NK-92 treated with Interleukin-12 subunit alpha and Interleukin-12 subunit beta, amount 100 ng/mL, for 24 hours (cell line): ENCODE measurements at regions not wholly inside any gene's neighbourhood (a gene's known extent, or its start where the extent isn't known, plus 50 kb on each side); places are given as distances from the start of the nearest gene placed in this dataset.
"Not testable (repeated sequence)": the region's sequence is repeated elsewhere in the genome, so short reads cannot be mapped to it uniquely, and the experiment has no call there.

ENCODE experiments used
- DNase-seq: peaks from one replicate; lab custom pipeline; 2025; lab: John Stamatoyannopoulos, UW

DNA sequence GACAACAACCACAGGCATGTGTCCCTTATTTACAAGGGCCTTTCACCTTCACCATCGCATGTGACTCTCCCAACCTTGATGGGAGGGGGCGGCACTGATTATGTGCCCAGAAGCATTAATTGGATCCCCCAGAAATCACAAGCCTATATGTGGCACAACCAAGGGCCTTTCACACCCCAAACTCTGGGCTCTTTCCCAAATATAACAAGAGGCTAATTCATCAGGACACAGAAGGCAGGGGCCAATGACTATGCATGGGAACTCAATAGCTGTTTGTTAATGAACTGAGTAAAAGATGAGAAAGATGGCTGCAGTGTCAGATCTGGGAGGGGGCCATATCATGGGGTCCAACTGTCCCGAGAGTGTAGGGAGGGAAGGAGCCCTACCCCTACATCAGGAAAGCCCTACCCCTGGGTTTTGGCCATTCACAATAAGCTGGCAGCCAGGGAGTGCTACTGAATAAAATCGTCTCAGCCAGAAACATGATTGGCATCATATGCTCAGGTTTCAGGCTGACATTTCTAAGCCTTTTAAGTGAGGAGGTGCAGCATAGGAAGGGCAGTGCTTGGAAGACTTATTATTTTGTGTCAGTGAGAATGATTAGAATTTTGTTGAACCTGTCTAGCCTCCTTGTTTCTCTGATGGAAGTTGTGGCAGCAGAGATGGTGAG lies 814.4 kb upstream of the AMELY start:
- no peak for DNase-seq

DNA sequence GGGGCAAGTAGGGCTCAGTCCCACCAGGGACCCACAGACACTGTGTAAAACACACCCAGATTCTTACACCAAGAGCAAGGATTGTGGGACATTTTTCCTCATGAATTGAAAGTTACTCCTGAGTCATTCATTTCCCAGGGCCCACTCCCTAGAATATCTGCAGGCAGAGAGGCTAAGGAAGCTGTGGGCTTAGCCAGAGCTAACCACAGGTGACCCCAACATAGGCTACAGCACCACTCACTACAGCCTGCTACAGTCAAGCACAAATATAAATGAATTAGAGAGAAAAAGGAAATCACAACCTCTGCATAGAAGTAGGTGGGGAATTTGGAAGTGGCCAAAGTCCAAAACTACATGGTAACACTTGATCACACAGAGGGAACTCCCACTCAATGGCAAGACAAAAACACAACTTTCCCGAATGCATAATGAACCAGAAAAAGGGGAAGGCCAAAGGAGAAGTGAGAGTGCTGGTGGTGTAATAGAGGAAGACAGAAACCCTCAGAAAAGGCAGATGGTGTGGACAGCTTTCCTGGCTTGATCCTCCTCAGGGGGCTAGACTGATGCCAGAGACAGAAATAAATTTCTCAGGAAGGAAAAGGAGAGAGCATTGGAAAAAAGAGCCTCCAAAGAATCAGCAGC lies 812.6 kb upstream of the AMELY start:
- no peak for DNase-seq

- no peak for DNase-seq
These were observed 811.6 kb upstream of the AMELY start for GRCh38 chrY:7723127-7723526.

DNA sequence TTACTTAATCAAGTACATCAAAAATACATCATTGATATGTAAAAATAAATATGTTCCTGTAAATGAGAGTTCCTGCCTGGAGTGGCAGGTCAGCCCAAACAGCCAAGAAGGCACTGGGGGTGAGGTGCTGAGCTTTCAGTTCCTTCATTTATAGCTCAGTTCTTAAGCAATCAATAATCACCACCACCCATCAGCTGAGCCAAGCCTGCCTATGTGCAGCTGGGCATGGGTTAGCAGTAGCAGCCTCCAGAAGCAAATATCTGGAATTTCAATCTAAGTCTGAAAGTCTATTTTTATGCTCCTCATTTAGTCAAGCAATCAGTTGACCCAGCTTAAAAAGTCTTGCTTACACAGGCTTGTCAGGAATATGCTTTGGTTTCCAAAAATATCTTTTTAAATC lies 811.0 kb upstream of the AMELY start:
- DNase-seq, result no peak

GRCh38 chrY:7720974-7721373 lies 809.4 kb upstream of the AMELY start:
- no peak for DNase-seq

- DNase-seq, result no peak
These were observed 807.7 kb upstream of the AMELY start for GRCh38 chrY:7719271-7719670.

GRCh38 chrY:7718626-7719025 lies 807.1 kb upstream of the AMELY start:
- DNase-seq, result no peak

- no peak for DNase-seq
These were observed 806.6 kb upstream of the AMELY start for GRCh38 chrY:7718126-7718525.

- no peak for DNase-seq
These were observed 802.9 kb upstream of the AMELY start for GRCh38 chrY:7714426-7714825.

DNA sequence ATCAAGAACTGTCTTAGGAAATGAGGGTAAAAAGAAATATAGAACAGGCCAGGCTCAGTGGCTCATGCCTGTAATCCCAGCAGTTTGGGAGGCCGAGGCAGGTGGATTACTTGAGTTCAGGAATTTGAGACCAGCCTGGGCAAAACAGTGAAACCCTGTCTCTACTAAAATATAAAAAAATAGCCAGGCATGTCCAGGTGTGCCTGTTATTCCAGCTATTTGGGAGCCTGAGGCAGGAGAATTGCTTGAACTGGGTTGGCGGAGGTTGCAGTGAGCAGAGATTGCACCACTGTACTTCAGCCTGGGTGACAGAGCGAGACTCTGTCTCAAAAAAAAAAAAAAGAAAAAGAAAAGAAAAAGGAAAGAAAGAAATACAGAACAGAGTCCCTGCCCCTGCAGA lies 802.2 kb upstream of the AMELY start:
- not testable (repeated sequence) for DNase-seq

- no peak for DNase-seq
These were observed 800.7 kb upstream of the AMELY start for GRCh38 chrY:7712289-7712688.

- DNase-seq, result no peak
These were observed 792.1 kb upstream of the AMELY start for GRCh38 chrY:7703578-7704140.

DNA sequence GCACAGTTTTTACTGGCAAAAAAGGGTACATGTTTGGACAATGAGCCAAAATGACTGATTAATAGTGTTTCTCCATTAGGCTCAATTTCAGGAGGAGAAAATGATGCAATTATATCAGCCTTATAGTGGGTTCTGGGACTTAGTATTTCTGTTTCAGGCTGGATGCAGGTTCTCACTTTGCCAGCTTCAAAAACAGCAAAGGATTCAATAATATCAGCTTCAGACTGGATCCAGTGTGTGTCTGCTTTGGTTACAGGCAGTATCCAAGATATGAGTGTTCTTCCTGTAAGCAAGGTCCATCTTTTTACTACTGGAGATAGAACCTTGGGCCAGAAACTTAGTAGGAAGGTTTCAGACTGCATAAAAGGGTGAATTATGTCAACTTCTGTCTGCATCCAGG lies 790.9 kb upstream of the AMELY start:
- no peak for DNase-seq

DNA sequence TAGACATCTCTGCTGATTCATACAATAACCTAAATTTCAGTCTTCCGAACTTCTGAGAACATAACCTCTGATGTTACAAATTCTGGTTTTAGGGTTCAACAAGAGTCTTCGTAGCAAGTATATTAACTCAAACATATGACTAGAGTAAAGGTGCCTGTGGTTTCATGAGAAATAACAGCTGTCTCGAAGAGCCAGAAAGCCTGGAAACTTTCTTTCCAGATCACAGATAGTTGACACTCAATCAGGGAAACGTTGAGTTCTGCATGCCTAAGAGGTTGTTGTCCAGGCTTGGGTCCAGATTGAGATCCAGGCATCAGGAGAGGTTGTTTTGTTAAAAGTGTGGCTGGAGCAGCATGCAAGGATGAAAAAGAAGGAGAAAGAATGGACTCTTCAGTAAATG lies 790.1 kb upstream of the AMELY start:
- no peak for DNase-seq

GRCh38 chrY:7697506-7697905 lies 786.0 kb upstream of the AMELY start:
- DNase-seq, result no peak

DNA sequence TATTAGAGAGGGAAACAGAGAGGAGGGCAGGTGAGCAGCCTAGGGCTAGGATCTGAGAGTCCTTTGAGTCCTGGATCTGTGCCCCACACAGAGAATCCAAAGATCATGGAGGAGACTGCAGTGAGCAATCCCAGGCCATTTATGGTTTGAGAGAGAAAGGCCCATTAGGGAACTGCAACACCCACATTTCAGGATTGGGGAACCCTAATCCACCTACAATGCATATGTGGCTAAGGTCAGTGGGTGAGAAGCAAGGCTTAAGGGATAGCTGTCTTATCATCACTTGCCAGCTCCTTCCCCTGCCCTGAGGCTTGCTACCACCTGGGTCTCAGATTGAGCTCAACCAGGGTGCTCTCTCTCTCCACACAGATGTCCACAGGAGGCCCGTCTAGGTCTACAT lies 781.1 kb upstream of the AMELY start:
- DNase-seq, result no peak

- DNase-seq, result no peak
These were observed 775.5 kb upstream of the AMELY start for GRCh38 chrY:7687086-7687485.

DNA sequence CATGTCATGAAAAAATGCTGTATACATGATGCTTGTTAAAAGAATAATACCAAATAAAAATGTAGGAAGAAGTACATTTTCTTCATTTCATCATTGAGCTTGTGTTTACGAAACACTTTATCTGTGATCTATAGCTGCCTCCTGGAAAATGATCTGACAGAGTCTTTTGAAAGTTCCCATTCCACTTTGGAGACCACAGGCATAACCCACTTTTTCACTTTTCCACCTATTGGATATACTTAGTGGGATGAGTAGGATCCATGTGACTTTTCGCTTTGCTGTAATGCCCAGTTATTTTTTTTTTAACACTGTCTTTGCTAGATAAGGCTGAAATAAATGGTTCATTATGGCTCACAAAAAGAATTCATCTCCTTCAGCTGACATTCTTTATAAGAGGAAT lies 773.0 kb upstream of the AMELY start:
- DNase-seq, result no peak

GRCh38 chrY:7682386-7682785 lies 770.8 kb upstream of the AMELY start:
- no peak for DNase-seq

- DNase-seq, result no peak
These were observed 769.9 kb upstream of the AMELY start for GRCh38 chrY:7681426-7681825.

DNA sequence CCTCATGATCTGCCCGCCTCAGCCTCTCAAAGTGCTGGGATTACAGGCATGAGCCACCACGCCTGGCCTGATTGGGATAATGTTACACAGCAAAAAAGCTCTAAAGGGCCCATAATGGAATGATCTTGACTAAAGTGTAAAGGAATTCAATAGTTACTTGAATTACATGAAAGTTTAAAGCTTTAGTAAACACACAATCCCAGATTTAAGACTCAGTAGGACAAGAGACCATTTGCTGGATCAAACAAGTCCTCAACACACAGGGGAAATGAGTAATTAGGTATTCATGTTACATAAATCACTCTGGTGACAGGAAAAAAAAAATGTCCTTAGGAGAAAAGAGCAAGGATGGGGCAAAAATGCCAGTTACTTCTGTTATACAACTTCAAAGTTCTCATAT lies 762.9 kb upstream of the AMELY start:
- no peak for DNase-seq

DNA sequence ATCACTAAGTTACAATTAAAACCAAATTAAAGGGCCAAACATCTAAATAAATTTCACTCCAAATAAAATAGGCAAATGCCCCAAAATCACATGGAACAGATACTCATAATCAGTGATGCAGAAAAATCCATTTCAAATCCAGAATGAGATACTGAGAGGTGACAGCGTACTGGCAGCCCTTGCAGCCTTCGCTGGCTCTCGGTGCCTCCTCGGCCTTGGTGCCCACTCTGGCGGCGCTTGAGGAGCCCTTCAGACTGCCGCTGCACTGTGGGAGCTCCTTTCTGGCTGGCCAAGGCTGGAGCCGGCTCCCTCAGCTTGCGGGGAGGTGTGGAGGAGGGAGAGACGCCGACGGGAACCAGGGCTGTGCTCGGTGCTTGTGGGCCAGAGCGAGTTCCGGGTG lies 761.2 kb upstream of the AMELY start:
- no peak for DNase-seq

GRCh38 chrY:7663261-7663660 lies 751.7 kb upstream of the AMELY start:
- no peak for DNase-seq

- DNase-seq, result no peak
These were observed 747.5 kb upstream of the AMELY start for GRCh38 chrY:7659047-7659446.
